ENCODE measurements at regions not wholly inside any gene's neighbourhood (a gene's known extent, or its start where the extent isn't known, plus 50 kb on each side); places are given as distances from the start of the nearest gene placed in this dataset.
"Not testable (repeated sequence)": the region's sequence is repeated elsewhere in the genome, so short reads cannot be mapped to it uniquely, and the experiment has no call there.

GRCh38 chr1:204760350-204760749 lies 74.8 kb upstream of the LRRN2 start:
- DNase-seq (ENCODE audit: low spot score in 2 of 2) = no peak
- H3K4me3 Mint-ChIP-seq = no peak overlapping the region
- no peaks in the 10 kb centered on the region for H3K9me3 Mint-ChIP-seq
- no peak for ATAC-seq (ENCODE audit: low read depth)
- H3K27ac Mint-ChIP-seq = no peak overlapping the region
- peaks cover 3% of the 10 kb centered on the region for H3K4me1 Mint-ChIP-seq
- peaks cover 6% of the 10 kb centered on the region for H3K27me3 Mint-ChIP-seq
- H3K36me3 Mint-ChIP-seq = no peaks in the 10 kb centered on the region

- Mint-ChIP-seq H3K9me3 (no peaks in the 10 kb centered on the region), H3K27me3 (peaks cover 8% of the 10 kb centered on the region), H3K4me3 (no peak overlapping the region), H3K4me1 (peaks cover 3% of the 10 kb centered on the region), H3K36me3 (no peaks in the 10 kb centered on the region), H3K27ac (no peak overlapping the region)
- no peak for ATAC-seq (ENCODE audit: low read depth)
- DNase-seq (ENCODE audit: low spot score in 2 of 2) = no peak
Measured at GRCh38 chr1:204760757-204761156, 75.2 kb upstream of the LRRN2 start.

GRCh38 chr1:204763773-204764427 lies 78.4 kb upstream of the LRRN2 start:
- no peak overlapping the region for H3K4me3 Mint-ChIP-seq
- H3K27ac Mint-ChIP-seq = no peak overlapping the region
- H3K4me1 Mint-ChIP-seq = peaks cover 3% of the 10 kb centered on the region
- DNase-seq (ENCODE audit: low spot score in 2 of 2) = peak; percentile 58 to 68
- H3K9me3 Mint-ChIP-seq = no peaks in the 10 kb centered on the region
- H3K36me3 Mint-ChIP-seq = no peaks in the 10 kb centered on the region
- peaks cover 20% of the 10 kb centered on the region for H3K27me3 Mint-ChIP-seq
- ATAC-seq (ENCODE audit: low read depth) = peak; percentile 97

- Mint-ChIP-seq H3K27ac (no peak overlapping the region), H3K4me1 (no peaks in the 10 kb centered on the region), H3K4me3 (no peak overlapping the region), H3K27me3 (peaks cover 23% of the 10 kb centered on the region), H3K9me3 (no peaks in the 10 kb centered on the region), H3K36me3 (no peaks in the 10 kb centered on the region)
- ATAC-seq (ENCODE audit: low read depth) (no peak), DNase-seq (ENCODE audit: low spot score in 2 of 2) (no peak)
Measured at GRCh38 chr1:204769997-204770396, 84.5 kb upstream of the LRRN2 start.

- ATAC-seq (ENCODE audit: low read depth) (no peak), DNase-seq (ENCODE audit: low spot score in 2 of 2) (no peak)
- Mint-ChIP-seq H3K9me3 (no peaks in the 10 kb centered on the region), H3K4me1 (no peaks in the 10 kb centered on the region), H3K4me3 (no peak overlapping the region), H3K36me3 (no peaks in the 10 kb centered on the region), H3K27me3 (peaks cover 20% of the 10 kb centered on the region), H3K27ac (no peak overlapping the region)
Measured at GRCh38 chr1:204771358-204771757, 85.8 kb upstream of the LRRN2 start.

GRCh38 chr1:204773246-204773645 lies 87.7 kb upstream of the LRRN2 start:
- Mint-ChIP-seq H3K9me3 (no peaks in the 10 kb centered on the region), H3K4me3 (no peak overlapping the region), H3K27ac (no peak overlapping the region), H3K36me3 (no peaks in the 10 kb centered on the region), H3K27me3 (peaks cover 16% of the 10 kb centered on the region), H3K4me1 (no peaks in the 10 kb centered on the region)
- ATAC-seq (ENCODE audit: low read depth) = no peak
- no peak for DNase-seq (ENCODE audit: low spot score in 2 of 2)

- H3K9me3 Mint-ChIP-seq = no peaks in the 10 kb centered on the region
- no peaks in the 10 kb centered on the region for H3K4me1 Mint-ChIP-seq
- DNase-seq (ENCODE audit: low spot score in 2 of 2) (no peak), ATAC-seq (ENCODE audit: low read depth) (no peak)
- H3K27ac Mint-ChIP-seq = no peak overlapping the region
- no peaks in the 10 kb centered on the region for H3K36me3 Mint-ChIP-seq
- peaks cover 5% of the 10 kb centered on the region for H3K27me3 Mint-ChIP-seq
- no peak overlapping the region for H3K4me3 Mint-ChIP-seq
Measured at GRCh38 chr1:204775546-204775945, 90.0 kb upstream of the LRRN2 start.

GRCh38 chr1:204777591-204777990 lies 92.1 kb upstream of the LRRN2 start:
- no peak overlapping the region for H3K27ac Mint-ChIP-seq
- H3K4me3 Mint-ChIP-seq = no peak overlapping the region
- H3K9me3 Mint-ChIP-seq = no peaks in the 10 kb centered on the region
- no peaks in the 10 kb centered on the region for H3K36me3 Mint-ChIP-seq
- DNase-seq (ENCODE audit: low spot score in 2 of 2) = no peak
- no peaks in the 10 kb centered on the region for H3K4me1 Mint-ChIP-seq
- no peak for ATAC-seq (ENCODE audit: low read depth)
- peaks cover 11% of the 10 kb centered on the region for H3K27me3 Mint-ChIP-seq

- Mint-ChIP-seq H3K27ac (no peak overlapping the region), H3K27me3 (peaks cover 9% of the 10 kb centered on the region), H3K4me3 (no peak overlapping the region), H3K4me1 (no peaks in the 10 kb centered on the region), H3K36me3 (no peaks in the 10 kb centered on the region), H3K9me3 (no peaks in the 10 kb centered on the region)
- DNase-seq (ENCODE audit: low spot score in 2 of 2) (no peak), ATAC-seq (ENCODE audit: low read depth) (no peak)
Measured at GRCh38 chr1:204780630-204781029, 90.0 kb upstream of the NFASC start.

- Mint-ChIP-seq H3K27me3 (peaks cover 16% of the 10 kb centered on the region), H3K4me3 (no peak overlapping the region), H3K9me3 (no peaks in the 10 kb centered on the region), H3K4me1 (no peaks in the 10 kb centered on the region), H3K27ac (no peak overlapping the region), H3K36me3 (peaks cover 1% of the 10 kb centered on the region)
- no peak for DNase-seq (ENCODE audit: low spot score in 2 of 2)
- no peak for ATAC-seq (ENCODE audit: low read depth)
Measured at GRCh38 chr1:204782118-204782700, 88.5 kb upstream of the NFASC start.

GRCh38 chr1:204785023-204785422 lies 85.6 kb upstream of the NFASC start:
- not testable (repeated sequence) for H3K27ac Mint-ChIP-seq; DNase-seq (ENCODE audit: low spot score in 2 of 2); H3K4me1 Mint-ChIP-seq; ATAC-seq (ENCODE audit: low read depth); H3K4me3 Mint-ChIP-seq; H3K36me3 Mint-ChIP-seq; H3K9me3 Mint-ChIP-seq
- H3K27me3 Mint-ChIP-seq = peaks cover 25% of the 10 kb centered on the region

GRCh38 chr1:204788470-204788869 lies 82.2 kb upstream of the NFASC start:
- peaks cover 4% of the 10 kb centered on the region for H3K4me1 Mint-ChIP-seq
- H3K27me3 Mint-ChIP-seq = peaks cover 32% of the 10 kb centered on the region
- H3K27ac Mint-ChIP-seq = no peak overlapping the region
- H3K9me3 Mint-ChIP-seq = no peaks in the 10 kb centered on the region
- DNase-seq (ENCODE audit: low spot score in 2 of 2) (no peak), ATAC-seq (ENCODE audit: low read depth) (no peak)
- no peak overlapping the region for H3K4me3 Mint-ChIP-seq
- peaks cover 1% of the 10 kb centered on the region for H3K36me3 Mint-ChIP-seq

- Mint-ChIP-seq H3K27ac (no peak overlapping the region), H3K9me3 (no peaks in the 10 kb centered on the region), H3K4me1 (peaks cover 4% of the 10 kb centered on the region), H3K27me3 (peaks cover 27% of the 10 kb centered on the region), H3K4me3 (no peak overlapping the region), H3K36me3 (no peaks in the 10 kb centered on the region)
- peak; percentile 75 to 82 for DNase-seq (ENCODE audit: low spot score in 2 of 2)
- ATAC-seq (ENCODE audit: low read depth) = peak; percentile 96
Measured at GRCh38 chr1:204791453-204792353, 79.0 kb upstream of the NFASC start.

GRCh38 chr1:204792354-204792692 lies 78.3 kb upstream of the NFASC start:
- peaks cover 22% of the 10 kb centered on the region for H3K27me3 Mint-ChIP-seq
- H3K27ac Mint-ChIP-seq = no peak overlapping the region
- ATAC-seq (ENCODE audit: low read depth) (no peak), DNase-seq (ENCODE audit: low spot score in 2 of 2) (no peak)
- H3K36me3 Mint-ChIP-seq = no peaks in the 10 kb centered on the region
- peaks cover 4% of the 10 kb centered on the region for H3K4me1 Mint-ChIP-seq
- H3K4me3 Mint-ChIP-seq = no peak overlapping the region
- peaks cover 4% of the 10 kb centered on the region for H3K9me3 Mint-ChIP-seq
